ENCODE measurements at regions not wholly inside any gene's neighbourhood (a gene's known extent, or its start where the extent isn't known, plus 50 kb on each side); places are given as distances from the start of the nearest gene placed in this dataset.

DNA sequence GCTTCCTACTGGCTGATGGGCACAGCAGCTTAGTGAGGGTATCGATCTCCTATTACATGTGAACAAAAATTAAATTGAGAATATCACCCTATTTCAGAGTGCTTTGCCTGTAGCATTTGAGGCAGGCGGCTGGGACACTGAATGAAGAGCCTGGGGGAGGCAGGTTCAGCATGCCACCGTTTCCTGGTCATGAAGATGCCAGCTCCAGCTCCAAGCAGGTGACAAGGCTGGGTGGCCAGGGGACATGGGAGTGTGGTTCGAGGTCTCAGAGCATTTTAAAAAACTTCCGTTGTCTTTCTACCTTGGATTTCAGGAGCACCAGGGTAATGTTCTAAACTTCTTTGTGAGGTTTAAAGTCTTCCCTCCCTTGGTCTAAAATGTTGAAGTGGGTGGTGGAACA lies 158.2 kb downstream of the RPLP1 start:
- TF ChIP-seq CTCF (IDR thresholded peaks at IDR 0.05; ENCODE audit: low read length) (no peak), EZH2 (optimal IDR thresholded peaks at IDR 0.05; ENCODE audit: low read depth, low read length) (no peak)

Data from MM.1S (cell line).